ENCODE measurements at regions not wholly inside any gene's neighbourhood (a gene's known extent, or its start where the extent isn't known, plus 50 kb on each side); places are given as distances from the start of the nearest gene placed in this dataset.

DNA sequence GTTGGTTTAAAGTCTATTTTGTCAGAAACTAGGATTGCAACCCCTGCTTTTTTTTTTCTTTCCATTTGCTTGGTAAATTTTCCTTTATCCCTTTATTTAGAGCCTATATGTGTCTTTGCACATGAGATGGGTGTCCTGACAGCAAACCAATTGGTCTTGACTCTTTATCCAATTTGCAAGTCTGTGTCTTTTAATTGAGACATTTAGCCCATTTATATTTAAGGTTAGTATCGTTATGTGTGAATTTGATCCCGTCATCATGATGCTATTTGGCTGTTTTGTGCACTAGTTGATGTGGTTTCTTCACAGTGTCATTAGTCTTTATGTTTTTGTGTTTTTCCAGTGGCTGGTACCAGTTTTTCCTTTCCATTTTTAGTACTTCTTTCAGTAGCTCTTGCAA, 127.7 kb upstream of the ZNF267 start:
- H3K9ac ChIP-seq (ENCODE audit: low read length in 3 of 3): no peak overlapping the region
- intact Hi-C loops (cut with DNase I): no loop called here
- TF ChIP-seq, protein P1, sequence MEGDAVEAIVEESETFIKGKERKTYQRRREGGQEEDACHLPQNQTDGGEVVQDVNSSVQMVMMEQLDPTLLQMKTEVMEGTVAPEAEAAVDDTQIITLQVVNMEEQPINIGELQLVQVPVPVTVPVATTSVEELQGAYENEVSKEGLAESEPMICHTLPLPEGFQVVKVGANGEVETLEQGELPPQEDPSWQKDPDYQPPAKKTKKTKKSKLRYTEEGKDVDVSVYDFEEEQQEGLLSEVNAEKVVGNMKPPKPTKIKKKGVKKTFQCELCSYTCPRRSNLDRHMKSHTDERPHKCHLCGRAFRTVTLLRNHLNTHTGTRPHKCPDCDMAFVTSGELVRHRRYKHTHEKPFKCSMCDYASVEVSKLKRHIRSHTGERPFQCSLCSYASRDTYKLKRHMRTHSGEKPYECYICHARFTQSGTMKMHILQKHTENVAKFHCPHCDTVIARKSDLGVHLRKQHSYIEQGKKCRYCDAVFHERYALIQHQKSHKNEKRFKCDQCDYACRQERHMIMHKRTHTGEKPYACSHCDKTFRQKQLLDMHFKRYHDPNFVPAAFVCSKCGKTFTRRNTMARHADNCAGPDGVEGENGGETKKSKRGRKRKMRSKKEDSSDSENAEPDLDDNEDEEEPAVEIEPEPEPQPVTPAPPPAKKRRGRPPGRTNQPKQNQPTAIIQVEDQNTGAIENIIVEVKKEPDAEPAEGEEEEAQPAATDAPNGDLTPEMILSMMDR (IDR thresholded peaks at IDR 0.05; ENCODE audit: borderline replicate concordance, extremely low read depth, insufficient read depth): no peak
- FAIRE-seq (no peak), DNase-seq (no peak)
- H3K4me3 ChIP-seq (ENCODE audit: low read length in 3 of 3): no peak overlapping the region
- no peaks in the 10 kb centered on the region for H3K4me1 ChIP-seq (ENCODE audit: control insufficient read depth in 2 of 3, insufficient read depth in 2 of 3, low read depth in 1 of 3, low read length in 3 of 3)
- H3K9me3 ChIP-seq (ENCODE audit: control insufficient read depth in 2 of 3, insufficient read depth in 1 of 3, low read length in 3 of 3): peaks cover 8 to 79% (median 42%) of the 10 kb centered on the region in 3 donors
- H3K36me3 ChIP-seq (ENCODE audit: control insufficient read depth in 2 of 3, insufficient read depth in 3 of 3, low read length in 3 of 3): peaks cover 0 to 18% (median 8%) of the 10 kb centered on the region in 3 donors
- H3K27ac ChIP-seq (ENCODE audit: low read depth in 2 of 2, low read length in 2 of 2): no peak overlapping the region
- H3K27me3 ChIP-seq (ENCODE audit: control insufficient read depth, insufficient read depth, low read length): no peaks in the 10 kb centered on the region

DNA sequence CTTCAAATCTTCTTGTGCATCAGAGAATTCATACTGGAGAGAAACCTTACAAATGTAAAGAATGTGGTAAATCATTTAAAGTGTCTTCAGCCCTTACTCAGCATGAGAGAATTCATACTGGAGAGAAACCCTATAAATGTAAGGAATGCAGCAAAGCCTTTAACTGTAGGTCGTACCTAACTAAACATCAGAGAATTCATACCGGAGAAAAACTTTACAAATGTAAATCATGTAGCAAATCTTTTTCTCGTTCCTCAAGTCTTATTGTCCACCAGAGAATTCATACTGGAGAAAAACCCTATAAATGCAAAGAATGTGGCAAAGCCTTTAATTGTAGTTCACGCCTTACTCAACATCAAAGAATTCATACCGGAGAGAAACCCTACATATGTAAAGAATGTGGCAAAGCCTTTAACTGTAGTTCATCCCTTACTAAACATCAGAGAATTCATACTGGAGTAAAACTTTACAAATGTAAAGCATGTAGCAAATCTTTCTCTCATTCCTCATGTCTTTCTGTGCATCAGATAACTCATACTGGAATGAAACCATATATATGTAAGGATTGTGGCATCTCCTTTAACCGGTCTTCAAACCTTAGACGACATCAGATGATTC, 118.5 kb upstream of the ZNF267 start:
- no peak for DNase-seq
- peaks cover 5 to 85% (median 61%) of the 10 kb centered on the region in 3 donors for H3K9me3 ChIP-seq (ENCODE audit: control insufficient read depth in 2 of 3, insufficient read depth in 1 of 3, low read length in 3 of 3)
- no peaks in the 10 kb centered on the region for H3K4me1 ChIP-seq (ENCODE audit: control insufficient read depth in 2 of 3, insufficient read depth in 2 of 3, low read depth in 1 of 3, low read length in 3 of 3)
- no peak overlapping the region for H3K27ac ChIP-seq (ENCODE audit: low read depth in 2 of 2, low read length in 2 of 2)
- intact Hi-C loops (cut with DNase I): loop anchor here (10.0 kb wide), 1 partner anchor 150 kb away; no protein-coding TSS in a partner anchor
- H3K9ac ChIP-seq (ENCODE audit: low read length in 3 of 3): no peak overlapping the region
- H3K36me3 ChIP-seq (ENCODE audit: control insufficient read depth in 2 of 3, insufficient read depth in 3 of 3, low read length in 3 of 3): peaks cover 5 to 41% (median 20%) of the 10 kb centered on the region in 3 donors
- H3K4me3 ChIP-seq (ENCODE audit: low read length in 3 of 3): peak overlapping the region in 1 of 3 donors; percentile 26
- TF ChIP-seq, protein P1 (IDR thresholded peaks at IDR 0.05; ENCODE audit: borderline replicate concordance, extremely low read depth, insufficient read depth): no peak
- no peaks in the 10 kb centered on the region for H3K27me3 ChIP-seq (ENCODE audit: control insufficient read depth, insufficient read depth, low read length)
- no peak for FAIRE-seq

DNA sequence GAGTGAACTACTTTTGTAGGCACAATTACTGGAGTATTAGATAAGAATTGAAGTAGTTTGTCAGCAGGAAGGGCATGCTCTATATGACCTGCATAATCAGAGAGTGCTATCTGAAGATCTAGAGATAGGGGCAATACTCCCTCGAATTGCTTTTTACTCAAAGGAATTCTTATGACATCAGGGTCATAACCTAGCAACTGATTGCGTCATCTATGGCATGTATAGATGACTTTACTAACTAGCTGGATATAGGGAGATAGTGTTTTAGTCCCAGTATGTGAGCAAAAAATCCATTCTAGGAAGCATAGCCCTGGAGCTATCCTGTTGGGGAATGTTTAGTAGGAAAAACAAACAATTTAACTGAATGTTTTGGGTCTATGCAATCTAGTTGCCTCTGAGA, 109.5 kb upstream of the ZNF267 start:
- Histone ChIP-seq H3K9ac (ENCODE audit: low read length in 3 of 3) (no peak overlapping the region), H3K27ac (ENCODE audit: low read depth in 2 of 2, low read length in 2 of 2) (no peak overlapping the region), H3K4me1 (ENCODE audit: control insufficient read depth in 2 of 3, insufficient read depth in 2 of 3, low read depth in 1 of 3, low read length in 3 of 3) (no peaks in the 10 kb centered on the region), H3K4me3 (ENCODE audit: low read length in 3 of 3) (peak overlapping the region in 2 of 3 donors; percentile 13 to 18), H3K36me3 (ENCODE audit: control insufficient read depth in 2 of 3, insufficient read depth in 3 of 3, low read length in 3 of 3) (peaks cover 0 to 5% (median 3%) of the 10 kb centered on the region in 3 donors), H3K27me3 (ENCODE audit: control insufficient read depth, insufficient read depth, low read length) (no peaks in the 10 kb centered on the region), H3K9me3 (ENCODE audit: control insufficient read depth in 2 of 3, insufficient read depth in 1 of 3, low read length in 3 of 3) (peaks cover 6 to 74% (median 59%) of the 10 kb centered on the region in 3 donors)
- intact Hi-C loops (cut with DNase I): no loop called here
- DNase-seq: no peak
- FAIRE-seq: no peak
- TF ChIP-seq, protein P1 (IDR thresholded peaks at IDR 0.05; ENCODE audit: borderline replicate concordance, extremely low read depth, insufficient read depth): no peak

Measured in kidney (tissue), 13 donors.